ENCODE measurements at regions not wholly inside any gene's neighbourhood (a gene's known extent, or its start where the extent isn't known, plus 50 kb on each side); places are given as distances from the start of the nearest gene placed in this dataset.

DNA sequence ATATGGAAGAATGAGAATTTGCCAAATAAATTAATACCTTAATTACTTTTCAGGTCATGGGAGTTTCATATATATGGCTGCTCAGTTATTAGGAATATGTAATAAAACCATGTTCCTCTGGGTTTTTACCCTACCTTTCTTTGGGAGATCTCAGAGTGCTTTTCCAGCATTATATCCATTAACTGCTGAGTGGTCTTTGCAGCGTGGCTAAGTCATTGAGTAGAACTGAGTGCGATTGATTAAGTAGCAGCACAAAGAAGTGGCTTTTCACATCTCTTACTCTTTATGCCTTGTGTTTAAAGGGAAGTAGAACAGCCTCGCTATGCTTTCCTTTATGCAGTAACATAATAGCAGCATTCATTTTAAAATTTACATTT, 340.1 kb downstream of the SNAPC1 start:
- H3K27me3 ChIP-seq (ENCODE audit: control insufficient read depth in 1 of 2, insufficient read depth in 2 of 2, low read length in 2 of 2), result no peaks in the 10 kb centered on the region
- H3K4me3 ChIP-seq (ENCODE audit: low read length in 2 of 2), result no peak overlapping the region
- no peak overlapping the region for H3K9ac ChIP-seq (ENCODE audit: low read length in 2 of 2)
- H3K36me3 ChIP-seq (ENCODE audit: control insufficient read depth in 2 of 2, insufficient read depth in 2 of 2, low read length in 2 of 2), result no peaks in the 10 kb centered on the region
- no peak overlapping the region for H3K27ac ChIP-seq (ENCODE audit: low read length)
- no peaks in the 10 kb centered on the region for H3K4me1 ChIP-seq (ENCODE audit: control insufficient read depth, insufficient read depth, low read length)
- no peaks in the 10 kb centered on the region for H3K9me3 ChIP-seq (ENCODE audit: control insufficient read depth in 2 of 2, low read length in 2 of 2)

DNA sequence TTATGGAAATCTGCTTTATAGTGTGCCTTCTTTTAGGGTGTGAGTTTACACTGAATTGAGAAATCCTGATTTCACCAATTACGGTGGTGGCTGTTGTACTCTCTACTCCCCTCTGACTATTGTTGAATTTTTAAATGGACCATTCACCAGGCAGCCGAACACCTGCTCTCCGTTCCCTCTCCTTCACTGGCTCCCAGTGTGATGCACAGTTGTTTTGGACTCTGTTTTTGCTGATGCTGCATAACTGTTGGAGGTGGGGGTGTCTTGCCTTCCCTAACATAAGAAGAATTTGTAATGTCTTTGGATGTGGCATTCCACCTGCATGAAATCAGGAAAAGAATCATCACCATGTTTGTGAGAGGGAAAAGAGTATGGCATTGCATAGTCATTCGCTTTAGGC, 341.2 kb downstream of the SNAPC1 start:
- Histone ChIP-seq H3K36me3 (ENCODE audit: control insufficient read depth in 2 of 2, insufficient read depth in 2 of 2, low read length in 2 of 2) (no peaks in the 10 kb centered on the region), H3K4me3 (ENCODE audit: low read length in 2 of 2) (no peak overlapping the region), H3K27ac (ENCODE audit: low read length) (no peak overlapping the region)

DNA sequence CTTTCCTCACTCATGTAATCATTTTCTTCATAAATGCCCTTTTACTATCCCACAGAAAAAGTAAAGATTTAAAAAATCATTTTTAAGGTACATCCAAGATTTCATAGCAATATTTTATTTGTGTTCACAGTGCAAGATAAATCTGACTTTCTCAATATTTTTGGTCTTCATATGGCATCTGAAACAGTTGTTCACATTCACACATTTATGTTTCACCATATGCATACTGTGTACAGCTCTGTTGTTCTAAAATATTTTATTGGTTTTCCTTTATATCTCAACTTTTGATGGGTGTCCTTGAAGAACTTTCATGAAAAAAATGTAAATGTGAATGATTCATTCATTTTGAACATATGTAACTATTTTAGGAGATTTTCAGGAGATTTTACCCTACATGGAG, 348.7 kb downstream of the SNAPC1 start:
- no peaks in the 10 kb centered on the region for H3K4me1 ChIP-seq (ENCODE audit: control insufficient read depth, insufficient read depth, low read length)
- H3K36me3 ChIP-seq (ENCODE audit: control insufficient read depth in 2 of 2, insufficient read depth in 2 of 2, low read length in 2 of 2), result no peaks in the 10 kb centered on the region

More for the DNA sequence above, 341.2 kb downstream of the SNAPC1 start:
- Histone ChIP-seq H3K27me3 (ENCODE audit: control insufficient read depth in 1 of 2, insufficient read depth in 2 of 2, low read length in 2 of 2) (no peaks in the 10 kb centered on the region), H3K9me3 (ENCODE audit: control insufficient read depth in 2 of 2, low read length in 2 of 2) (no peaks in the 10 kb centered on the region), H3K9ac (ENCODE audit: low read length in 2 of 2) (no peak overlapping the region), H3K4me1 (ENCODE audit: control insufficient read depth, insufficient read depth, low read length) (no peaks in the 10 kb centered on the region)

DNA sequence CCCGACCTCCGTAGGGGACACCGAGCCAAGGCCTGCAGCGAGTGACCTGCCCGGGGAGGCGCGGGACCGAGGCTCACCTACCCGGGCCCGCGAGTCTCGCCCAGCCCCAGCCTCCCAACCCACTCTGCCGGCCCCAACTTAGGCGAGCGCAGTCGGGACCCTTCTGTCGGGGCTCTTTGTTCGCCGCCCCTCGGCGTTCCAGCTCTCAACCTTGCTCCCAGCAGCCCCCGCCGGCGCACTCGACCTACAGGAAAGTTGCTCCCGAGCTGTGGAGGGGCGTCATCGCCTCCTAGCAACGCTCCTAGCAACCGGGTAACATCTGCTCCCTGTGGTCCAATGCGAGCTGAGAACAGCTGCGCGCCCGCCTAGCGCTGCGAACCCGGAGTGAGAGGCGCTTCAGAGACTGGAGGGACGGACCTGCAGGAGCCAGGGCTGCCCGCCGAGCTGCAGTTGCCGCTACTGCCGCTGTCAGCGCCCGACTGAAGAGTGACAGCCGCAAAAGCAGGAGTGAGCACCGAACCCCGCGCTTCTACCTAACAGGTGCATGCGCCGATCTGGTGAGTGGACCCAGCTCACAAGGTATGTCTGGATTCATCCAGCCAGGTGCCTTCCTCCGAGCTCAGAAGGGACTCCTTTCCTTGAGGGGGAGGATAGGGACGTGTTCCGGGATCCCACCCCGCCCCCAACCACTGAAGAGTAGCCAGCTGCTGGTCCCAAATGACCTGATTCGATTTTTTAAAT, 355.0 kb downstream of the SNAPC1 start:
- H3K4me1 ChIP-seq (ENCODE audit: control insufficient read depth, insufficient read depth, low read length), result peaks cover 8% of the 10 kb centered on the region

More for the DNA sequence above, 348.7 kb downstream of the SNAPC1 start:
- Histone ChIP-seq H3K9ac (ENCODE audit: low read length in 2 of 2) (no peak overlapping the region), H3K27ac (ENCODE audit: low read length) (no peak overlapping the region), H3K4me3 (ENCODE audit: low read length in 2 of 2) (no peak overlapping the region), H3K9me3 (ENCODE audit: control insufficient read depth in 2 of 2, low read length in 2 of 2) (no peaks in the 10 kb centered on the region), H3K27me3 (ENCODE audit: control insufficient read depth in 1 of 2, insufficient read depth in 2 of 2, low read length in 2 of 2) (no peaks in the 10 kb centered on the region)

DNA sequence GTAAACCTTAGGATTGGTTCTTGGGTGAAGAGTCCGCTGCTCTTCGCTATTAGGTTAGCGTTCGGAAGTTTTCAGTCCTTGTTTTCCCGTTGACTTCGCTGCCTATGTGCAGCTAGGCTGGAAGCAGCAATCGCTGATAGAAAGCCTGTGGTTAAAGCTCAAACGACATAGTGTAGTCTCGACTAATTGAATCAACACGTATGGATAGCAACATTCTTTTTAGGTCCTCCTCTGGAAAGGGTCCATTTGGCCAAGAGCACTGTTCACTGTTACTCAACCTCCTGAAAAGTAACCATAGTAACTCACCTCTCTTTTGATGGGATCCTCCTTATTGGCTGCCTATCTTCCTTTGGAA, 355.5 kb downstream of the SNAPC1 start:
- Histone ChIP-seq H3K27me3 (ENCODE audit: control insufficient read depth in 1 of 2, insufficient read depth in 2 of 2, low read length in 2 of 2) (peaks cover 21 to 45% of the 10 kb centered on the region in 2 donors), H3K4me1 (ENCODE audit: control insufficient read depth, insufficient read depth, low read length) (peaks cover 8% of the 10 kb centered on the region), H3K36me3 (ENCODE audit: control insufficient read depth in 2 of 2, insufficient read depth in 2 of 2, low read length in 2 of 2) (no peaks in the 10 kb centered on the region), H3K9ac (ENCODE audit: low read length in 2 of 2) (no peak overlapping the region), H3K4me3 (ENCODE audit: low read length in 2 of 2) (peak overlapping the region; percentile 61 to 67), H3K9me3 (ENCODE audit: control insufficient read depth in 2 of 2, low read length in 2 of 2) (no peaks in the 10 kb centered on the region), H3K27ac (ENCODE audit: low read length) (no peak overlapping the region)

More for the DNA sequence above, 355.0 kb downstream of the SNAPC1 start:
- no peak overlapping the region for H3K27ac ChIP-seq (ENCODE audit: low read length)
- H3K36me3 ChIP-seq (ENCODE audit: control insufficient read depth in 2 of 2, insufficient read depth in 2 of 2, low read length in 2 of 2), result no peaks in the 10 kb centered on the region
- H3K4me3 ChIP-seq (ENCODE audit: low read length in 2 of 2), result peak overlapping the region; percentile 61 to 67
- H3K9me3 ChIP-seq (ENCODE audit: control insufficient read depth in 2 of 2, low read length in 2 of 2), result no peaks in the 10 kb centered on the region
- no peak overlapping the region for H3K9ac ChIP-seq (ENCODE audit: low read length in 2 of 2)
- peaks cover 21 to 45% of the 10 kb centered on the region in 2 donors for H3K27me3 ChIP-seq (ENCODE audit: control insufficient read depth in 1 of 2, insufficient read depth in 2 of 2, low read length in 2 of 2)

DNA sequence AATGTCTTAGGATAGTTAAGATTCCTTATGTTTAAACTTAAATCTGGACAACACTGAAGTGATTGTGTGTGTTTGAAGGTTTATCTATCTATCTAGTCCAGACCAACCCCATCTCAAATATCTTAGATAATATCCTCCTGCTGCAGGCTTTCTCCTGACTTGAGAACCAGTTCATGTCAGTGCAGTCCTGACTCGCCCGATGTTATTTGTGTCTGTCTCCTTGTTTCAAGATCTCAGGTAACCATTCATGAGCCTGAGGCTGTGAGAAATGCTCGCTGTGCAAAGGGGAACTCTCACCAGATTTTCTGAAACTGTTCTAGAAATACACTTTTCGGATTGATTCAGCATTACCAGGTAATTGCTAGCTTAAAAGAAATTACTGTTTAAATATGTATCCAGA, 356.2 kb downstream of the SNAPC1 start:
- Histone ChIP-seq H3K4me1 (ENCODE audit: control insufficient read depth, insufficient read depth, low read length) (peaks cover 8% of the 10 kb centered on the region), H3K36me3 (ENCODE audit: control insufficient read depth in 2 of 2, insufficient read depth in 2 of 2, low read length in 2 of 2) (no peaks in the 10 kb centered on the region), H3K27me3 (ENCODE audit: control insufficient read depth in 1 of 2, insufficient read depth in 2 of 2, low read length in 2 of 2) (peaks cover 21 to 45% of the 10 kb centered on the region in 2 donors), H3K4me3 (ENCODE audit: low read length in 2 of 2) (no peak overlapping the region), H3K9me3 (ENCODE audit: control insufficient read depth in 2 of 2, low read length in 2 of 2) (no peaks in the 10 kb centered on the region), H3K9ac (ENCODE audit: low read length in 2 of 2) (no peak overlapping the region), H3K27ac (ENCODE audit: low read length) (no peak overlapping the region)

DNA sequence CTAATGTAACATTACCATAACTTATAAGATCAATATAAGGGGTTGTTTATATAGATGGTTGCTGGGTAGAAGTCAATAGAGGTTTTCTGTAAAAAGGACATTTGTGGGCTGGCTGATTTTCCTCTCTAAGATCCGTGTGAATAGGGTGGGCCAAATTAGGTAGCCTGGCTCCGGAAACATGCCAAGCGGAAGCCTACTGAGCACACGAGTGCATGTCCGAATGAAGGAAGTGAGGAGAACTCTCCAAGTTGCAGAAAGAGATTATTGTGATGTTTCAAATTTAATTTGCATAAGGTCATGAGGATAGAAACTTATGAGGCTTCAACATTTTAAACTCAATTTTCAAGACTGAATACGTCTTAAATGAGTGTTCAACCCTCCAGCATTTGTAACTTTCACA, 356.7 kb downstream of the SNAPC1 start:
- H3K27ac ChIP-seq (ENCODE audit: low read length), result no peak overlapping the region
- peaks cover 21 to 45% of the 10 kb centered on the region in 2 donors for H3K27me3 ChIP-seq (ENCODE audit: control insufficient read depth in 1 of 2, insufficient read depth in 2 of 2, low read length in 2 of 2)
- no peaks in the 10 kb centered on the region for H3K9me3 ChIP-seq (ENCODE audit: control insufficient read depth in 2 of 2, low read length in 2 of 2)
- peaks cover 8% of the 10 kb centered on the region for H3K4me1 ChIP-seq (ENCODE audit: control insufficient read depth, insufficient read depth, low read length)
- no peak overlapping the region for H3K9ac ChIP-seq (ENCODE audit: low read length in 2 of 2)
- H3K36me3 ChIP-seq (ENCODE audit: control insufficient read depth in 2 of 2, insufficient read depth in 2 of 2, low read length in 2 of 2), result no peaks in the 10 kb centered on the region
- H3K4me3 ChIP-seq (ENCODE audit: low read length in 2 of 2), result no peak overlapping the region

DNA sequence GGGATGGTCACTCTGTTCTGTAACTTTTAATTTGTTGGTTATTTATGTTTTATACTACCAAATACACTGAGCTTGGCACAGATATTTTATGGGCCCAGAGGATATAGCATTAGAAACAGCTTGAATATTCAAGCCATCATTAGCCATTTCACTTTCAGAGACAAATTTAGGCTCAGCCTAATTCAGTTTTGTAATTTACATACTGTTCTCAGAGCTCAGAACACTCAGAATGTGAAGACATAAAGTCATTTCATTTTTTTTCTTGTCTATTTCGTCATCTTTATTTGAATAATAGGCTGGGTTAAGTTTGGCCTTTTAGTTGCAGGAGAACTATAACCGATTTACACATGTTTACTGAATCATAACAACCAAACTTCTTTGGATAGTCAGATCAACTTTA, 361.7 kb downstream of the SNAPC1 start:
- H3K4me3 ChIP-seq (ENCODE audit: low read length in 2 of 2), result no peak overlapping the region
- H3K9ac ChIP-seq (ENCODE audit: low read length in 2 of 2), result no peak overlapping the region
- H3K4me1 ChIP-seq (ENCODE audit: control insufficient read depth, insufficient read depth, low read length), result no peaks in the 10 kb centered on the region
- H3K36me3 ChIP-seq (ENCODE audit: control insufficient read depth in 2 of 2, insufficient read depth in 2 of 2, low read length in 2 of 2), result no peaks in the 10 kb centered on the region
- no peaks in the 10 kb centered on the region for H3K9me3 ChIP-seq (ENCODE audit: control insufficient read depth in 2 of 2, low read length in 2 of 2)
- H3K27ac ChIP-seq (ENCODE audit: low read length), result no peak overlapping the region
- peaks cover 10 to 29% of the 10 kb centered on the region in 2 donors for H3K27me3 ChIP-seq (ENCODE audit: control insufficient read depth in 1 of 2, insufficient read depth in 2 of 2, low read length in 2 of 2)

DNA sequence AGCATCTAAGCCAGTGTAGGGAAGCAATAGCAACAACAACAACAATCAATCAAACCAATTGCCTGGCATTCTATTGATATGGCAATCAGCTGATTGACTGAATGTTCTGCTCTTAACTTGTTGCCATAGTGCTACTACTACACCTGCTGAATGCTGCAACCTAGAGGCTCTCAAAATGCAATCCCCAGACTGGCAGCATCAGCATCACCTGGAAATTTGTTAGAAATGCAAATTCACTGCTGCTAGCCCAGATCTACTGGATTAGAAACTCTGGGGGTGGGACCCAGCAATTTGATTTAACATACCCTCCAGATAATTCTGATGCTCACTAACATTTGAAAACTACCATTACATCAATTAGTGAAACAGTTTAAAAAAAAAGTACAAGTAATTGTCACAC, 363.6 kb downstream of the SNAPC1 start:
- no peak overlapping the region for H3K4me3 ChIP-seq (ENCODE audit: low read length in 2 of 2)
- H3K9ac ChIP-seq (ENCODE audit: low read length in 2 of 2), result no peak overlapping the region
- no peak overlapping the region for H3K27ac ChIP-seq (ENCODE audit: low read length)
- H3K4me1 ChIP-seq (ENCODE audit: control insufficient read depth, insufficient read depth, low read length), result no peaks in the 10 kb centered on the region
- H3K9me3 ChIP-seq (ENCODE audit: control insufficient read depth in 2 of 2, low read length in 2 of 2), result no peaks in the 10 kb centered on the region
- no peaks in the 10 kb centered on the region for H3K36me3 ChIP-seq (ENCODE audit: control insufficient read depth in 2 of 2, insufficient read depth in 2 of 2, low read length in 2 of 2)
- peaks cover 5 to 15% of the 10 kb centered on the region in 2 donors for H3K27me3 ChIP-seq (ENCODE audit: control insufficient read depth in 1 of 2, insufficient read depth in 2 of 2, low read length in 2 of 2)

DNA sequence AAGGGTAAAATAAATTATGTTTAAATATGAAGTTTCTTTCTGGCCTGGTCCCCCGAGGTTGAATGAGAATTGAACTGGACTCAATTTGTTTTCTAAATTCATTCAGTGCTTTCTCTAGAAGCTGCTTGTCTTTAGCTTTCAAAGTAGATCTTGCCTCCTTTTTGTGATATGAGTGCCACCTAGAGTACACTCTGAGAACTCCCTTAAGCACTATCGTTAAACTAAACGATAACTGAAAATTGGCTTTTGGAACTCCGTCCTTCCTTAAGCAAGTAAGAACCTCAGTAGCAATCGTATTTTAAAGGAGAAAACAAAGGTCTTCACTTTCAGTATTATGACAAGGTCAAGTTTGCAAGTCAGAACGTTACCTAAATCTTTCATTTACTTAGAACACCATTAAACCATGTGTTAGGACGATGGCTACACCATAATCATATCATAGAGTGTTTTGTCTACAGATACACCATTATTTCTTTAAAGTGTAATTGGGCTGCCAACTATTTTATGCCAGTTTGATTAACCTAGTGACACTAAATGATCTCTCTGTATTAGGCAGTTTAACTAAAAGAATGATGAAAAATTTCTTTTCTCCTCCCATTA, 364.8 kb downstream of the SNAPC1 start:
- Histone ChIP-seq H3K9me3 (ENCODE audit: control insufficient read depth in 2 of 2, low read length in 2 of 2) (no peaks in the 10 kb centered on the region), H3K27me3 (ENCODE audit: control insufficient read depth in 1 of 2, insufficient read depth in 2 of 2, low read length in 2 of 2) (peaks cover 2 to 9% of the 10 kb centered on the region in 2 donors), H3K4me3 (ENCODE audit: low read length in 2 of 2) (no peak overlapping the region), H3K27ac (ENCODE audit: low read length) (no peak overlapping the region), H3K36me3 (ENCODE audit: control insufficient read depth in 2 of 2, insufficient read depth in 2 of 2, low read length in 2 of 2) (no peaks in the 10 kb centered on the region), H3K4me1 (ENCODE audit: control insufficient read depth, insufficient read depth, low read length) (no peaks in the 10 kb centered on the region), H3K9ac (ENCODE audit: low read length in 2 of 2) (no peak overlapping the region)

DNA sequence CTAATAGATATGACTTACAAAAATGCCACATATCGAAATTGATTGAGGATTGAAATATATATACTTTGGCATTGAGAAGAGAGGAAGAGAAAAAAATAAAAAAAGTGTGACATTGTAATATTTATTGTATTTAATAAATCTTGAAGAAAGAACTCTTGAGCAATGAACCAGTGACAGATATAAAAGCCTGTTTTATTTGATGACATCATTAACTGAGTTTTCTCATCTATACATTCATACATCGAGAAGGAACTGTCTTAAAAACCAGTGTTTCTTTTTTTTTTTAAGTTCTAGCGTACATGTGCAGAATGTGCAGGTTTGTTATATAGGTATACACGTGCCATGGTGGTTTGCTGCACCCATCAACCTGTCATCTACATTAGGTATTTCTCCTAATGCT, 368.2 kb downstream of the SNAPC1 start:
- Histone ChIP-seq H3K9me3 (ENCODE audit: control insufficient read depth in 2 of 2, low read length in 2 of 2) (no peaks in the 10 kb centered on the region), H3K4me3 (ENCODE audit: low read length in 2 of 2) (no peak overlapping the region), H3K27me3 (ENCODE audit: control insufficient read depth in 1 of 2, insufficient read depth in 2 of 2, low read length in 2 of 2) (peaks cover 0 to 8% of the 10 kb centered on the region in 2 donors)

More for the DNA sequence above, 368.2 kb downstream of the SNAPC1 start:
- Histone ChIP-seq H3K9ac (ENCODE audit: low read length in 2 of 2) (no peak overlapping the region), H3K4me1 (ENCODE audit: control insufficient read depth, insufficient read depth, low read length) (no peaks in the 10 kb centered on the region), H3K36me3 (ENCODE audit: control insufficient read depth in 2 of 2, insufficient read depth in 2 of 2, low read length in 2 of 2) (no peaks in the 10 kb centered on the region), H3K27ac (ENCODE audit: low read length) (no peak overlapping the region)

Measured in stomach smooth muscle (tissue), 2 donors.